ENCODE measurements at regions not wholly inside any gene's neighbourhood (a gene's known extent, or its start where the extent isn't known, plus 50 kb on each side); places are given as distances from the start of the nearest gene placed in this dataset.

DNA sequence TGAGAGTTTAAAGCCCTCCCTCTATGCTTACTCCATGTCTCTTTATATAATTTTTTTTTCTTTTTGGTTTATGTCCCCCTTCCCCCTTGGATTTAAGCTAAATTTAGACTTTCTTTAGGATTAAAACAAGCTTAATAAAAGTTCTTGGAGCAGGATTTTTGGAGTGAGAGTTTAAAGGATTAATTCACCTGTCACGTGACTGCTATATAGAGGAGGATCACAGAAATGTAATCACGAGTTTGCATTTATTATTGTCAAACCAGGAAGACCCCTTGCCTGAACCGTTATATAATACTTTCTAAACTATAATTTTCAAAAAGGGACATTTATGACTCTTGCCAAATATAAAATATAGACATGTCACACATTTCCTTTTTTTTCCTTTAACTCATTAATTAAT is 78.1 kb upstream of the IMMP2L start:
- Mint-ChIP-seq H3K36me3 (no peaks in the 10 kb centered on the region), H3K27me3 (peaks cover 41% of the 10 kb centered on the region), H3K9me3 (peaks cover 3% of the 10 kb centered on the region), H3K27ac (no peak overlapping the region), H3K4me3 (no peak overlapping the region), H3K4me1 (no peaks in the 10 kb centered on the region)
- no peak for ATAC-seq

DNA sequence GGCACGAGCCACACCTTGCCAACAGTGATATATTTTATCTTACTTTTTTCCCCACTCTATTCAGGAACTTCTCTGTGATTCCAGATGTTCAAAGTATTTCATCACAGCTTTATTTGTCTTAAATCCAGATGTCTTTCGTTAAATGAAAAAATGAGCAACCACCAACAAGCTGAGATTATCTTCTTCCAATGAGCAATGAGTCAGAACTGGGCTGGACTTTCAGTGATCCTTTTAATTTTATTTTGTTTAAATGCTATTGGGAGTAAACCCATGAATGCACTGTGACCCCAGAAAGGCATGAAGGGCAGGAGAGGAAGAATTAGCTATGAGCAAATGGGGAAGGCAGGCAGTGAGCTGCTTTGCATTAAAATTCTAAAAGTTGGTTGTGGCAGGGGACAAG is 77.6 kb upstream of the IMMP2L start:
- H3K4me1 Mint-ChIP-seq = no peaks in the 10 kb centered on the region
- no peak for ATAC-seq
- H3K9me3 Mint-ChIP-seq = peaks cover under 1% of the 10 kb centered on the region
- H3K36me3 Mint-ChIP-seq = no peaks in the 10 kb centered on the region
- no peak overlapping the region for H3K27ac Mint-ChIP-seq
- no peak overlapping the region for H3K4me3 Mint-ChIP-seq
- H3K27me3 Mint-ChIP-seq = peaks cover 37% of the 10 kb centered on the region

DNA sequence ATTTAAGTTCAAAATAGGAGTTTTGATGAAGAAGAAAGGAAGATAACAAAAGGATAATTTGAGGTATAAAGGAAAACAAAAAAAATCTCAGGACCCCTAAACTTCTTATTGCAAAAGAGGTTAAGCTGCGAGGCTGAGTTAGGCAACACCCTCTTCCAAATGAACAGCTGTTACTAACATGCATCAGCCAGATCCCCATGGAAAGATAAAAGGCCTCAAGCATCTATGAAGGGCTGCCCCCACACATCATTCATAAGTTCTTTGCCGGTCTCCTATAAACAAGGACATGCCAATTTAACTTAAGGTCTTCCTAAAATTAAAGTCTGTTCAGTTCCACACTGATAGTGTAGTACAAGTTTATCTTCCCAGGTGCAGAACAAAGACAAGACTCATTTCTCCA is 75.8 kb upstream of the IMMP2L start:
- no peak overlapping the region for H3K4me3 Mint-ChIP-seq

DNA sequence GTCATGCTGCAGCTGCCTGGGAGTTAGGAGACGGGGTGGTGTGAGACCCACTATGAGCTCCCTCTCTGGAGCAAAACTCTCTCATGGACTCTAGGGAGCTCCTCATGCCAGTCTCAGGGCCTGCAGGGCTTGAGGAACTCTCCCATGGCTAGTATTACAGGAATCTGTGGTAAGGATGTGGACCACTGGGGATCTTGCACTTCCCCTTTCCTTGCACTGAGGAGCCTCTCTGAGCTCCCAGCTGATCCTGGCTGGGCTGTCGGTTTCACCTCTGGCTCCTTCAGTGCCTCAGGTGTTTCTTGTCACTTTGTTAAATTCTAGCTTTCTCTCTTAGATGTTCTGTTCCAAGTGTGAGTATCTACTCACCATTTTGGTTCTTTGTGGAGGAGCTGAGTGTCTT is 71.6 kb upstream of the IMMP2L start:
- Mint-ChIP-seq H3K36me3 (peaks cover 16% of the 10 kb centered on the region), H3K4me3 (no peak overlapping the region)

More for the DNA sequence above, 75.8 kb upstream of the IMMP2L start:
- Mint-ChIP-seq H3K27me3 (peaks cover 38% of the 10 kb centered on the region), H3K36me3 (no peaks in the 10 kb centered on the region), H3K4me1 (no peaks in the 10 kb centered on the region), H3K9me3 (no peaks in the 10 kb centered on the region), H3K27ac (no peak overlapping the region)
- ATAC-seq = no peak

DNA sequence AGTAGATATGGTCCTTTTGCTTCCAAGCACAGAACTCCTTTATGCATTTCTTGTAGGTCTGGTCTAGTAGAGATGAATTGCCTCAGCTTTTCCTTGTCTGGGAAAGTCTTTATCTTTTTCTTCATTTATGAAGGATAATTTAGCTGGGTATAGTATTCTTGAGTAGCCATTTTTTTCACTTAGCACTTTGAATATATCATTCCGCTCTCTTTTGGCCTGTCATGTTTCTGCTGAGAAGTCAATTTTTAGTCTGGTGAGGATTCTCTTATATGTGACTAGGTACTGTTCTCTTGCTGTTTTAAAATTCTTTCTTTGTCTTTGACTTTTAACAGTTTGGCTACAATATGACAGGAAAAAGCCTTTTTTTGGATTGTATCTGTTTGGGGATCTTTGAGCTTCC is 68.6 kb upstream of the IMMP2L start:
- no peaks in the 10 kb centered on the region for H3K4me1 Mint-ChIP-seq
- H3K27me3 Mint-ChIP-seq = peaks cover 42% of the 10 kb centered on the region
- H3K9me3 Mint-ChIP-seq = peaks cover 21% of the 10 kb centered on the region
- H3K36me3 Mint-ChIP-seq = peaks cover 16% of the 10 kb centered on the region
- H3K4me3 Mint-ChIP-seq = no peak overlapping the region
- H3K27ac Mint-ChIP-seq = no peak overlapping the region
- no peak for ATAC-seq

More for the DNA sequence above, 71.6 kb upstream of the IMMP2L start:
- H3K4me1 Mint-ChIP-seq = no peaks in the 10 kb centered on the region
- peaks cover 21% of the 10 kb centered on the region for H3K9me3 Mint-ChIP-seq
- no peak overlapping the region for H3K27ac Mint-ChIP-seq
- H3K27me3 Mint-ChIP-seq = peaks cover 56% of the 10 kb centered on the region
- no peak for ATAC-seq

DNA sequence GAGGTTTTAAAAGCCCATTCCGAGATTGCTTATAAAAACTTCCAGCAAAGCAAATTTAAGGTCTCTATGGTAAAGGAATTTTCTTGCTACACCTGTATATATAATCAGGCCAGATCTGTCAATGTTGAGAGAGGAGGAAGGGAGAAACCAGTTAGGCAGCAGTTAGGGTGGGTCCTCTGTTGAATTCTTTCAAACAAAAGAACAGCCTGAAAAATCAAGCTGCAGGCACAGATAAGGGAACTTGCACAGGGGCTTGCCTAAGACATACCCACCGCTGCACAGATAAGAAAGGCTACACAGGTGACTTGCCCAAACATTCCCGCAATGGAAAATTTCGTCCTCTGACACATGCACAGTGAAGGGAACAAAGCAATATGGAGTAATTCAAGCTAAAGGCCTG is 59.8 kb upstream of the IMMP2L start:
- Mint-ChIP-seq H3K4me1 (no peaks in the 10 kb centered on the region), H3K27me3 (no peaks in the 10 kb centered on the region), H3K27ac (no peak overlapping the region), H3K4me3 (no peak overlapping the region), H3K9me3 (no peaks in the 10 kb centered on the region), H3K36me3 (no peaks in the 10 kb centered on the region)
- ATAC-seq = no peak
